ENCODE measurements at regions not wholly inside any gene's neighbourhood (a gene's known extent, or its start where the extent isn't known, plus 50 kb on each side); places are given as distances from the start of the nearest gene placed in this dataset.

GRCh38 chr5:86881493-86882090 is 263.9 kb downstream of the COX7C start:
- Histone ChIP-seq H3K27me3 (no peaks in the 10 kb centered on the region), H3K36me3 (no peaks in the 10 kb centered on the region), H3K4me3 (no peak overlapping the region), H3K27ac (no peak overlapping the region), H3K4me1 (no peaks in the 10 kb centered on the region), H3K9me3 (no peaks in the 10 kb centered on the region), H3K9ac (ENCODE audit: low read depth in 2 of 2, low read length in 2 of 2) (no peak overlapping the region)
- TF ChIP-seq, protein P1, sequence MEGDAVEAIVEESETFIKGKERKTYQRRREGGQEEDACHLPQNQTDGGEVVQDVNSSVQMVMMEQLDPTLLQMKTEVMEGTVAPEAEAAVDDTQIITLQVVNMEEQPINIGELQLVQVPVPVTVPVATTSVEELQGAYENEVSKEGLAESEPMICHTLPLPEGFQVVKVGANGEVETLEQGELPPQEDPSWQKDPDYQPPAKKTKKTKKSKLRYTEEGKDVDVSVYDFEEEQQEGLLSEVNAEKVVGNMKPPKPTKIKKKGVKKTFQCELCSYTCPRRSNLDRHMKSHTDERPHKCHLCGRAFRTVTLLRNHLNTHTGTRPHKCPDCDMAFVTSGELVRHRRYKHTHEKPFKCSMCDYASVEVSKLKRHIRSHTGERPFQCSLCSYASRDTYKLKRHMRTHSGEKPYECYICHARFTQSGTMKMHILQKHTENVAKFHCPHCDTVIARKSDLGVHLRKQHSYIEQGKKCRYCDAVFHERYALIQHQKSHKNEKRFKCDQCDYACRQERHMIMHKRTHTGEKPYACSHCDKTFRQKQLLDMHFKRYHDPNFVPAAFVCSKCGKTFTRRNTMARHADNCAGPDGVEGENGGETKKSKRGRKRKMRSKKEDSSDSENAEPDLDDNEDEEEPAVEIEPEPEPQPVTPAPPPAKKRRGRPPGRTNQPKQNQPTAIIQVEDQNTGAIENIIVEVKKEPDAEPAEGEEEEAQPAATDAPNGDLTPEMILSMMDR (IDR thresholded peaks at IDR 0.05), result no peak
- no peak for DNase-seq
- intact Hi-C loops (cut with DNase I), result loop anchor here (10.0 kb wide), 1 partner anchor 493 kb away; no protein-coding TSS in a partner anchor

DNA sequence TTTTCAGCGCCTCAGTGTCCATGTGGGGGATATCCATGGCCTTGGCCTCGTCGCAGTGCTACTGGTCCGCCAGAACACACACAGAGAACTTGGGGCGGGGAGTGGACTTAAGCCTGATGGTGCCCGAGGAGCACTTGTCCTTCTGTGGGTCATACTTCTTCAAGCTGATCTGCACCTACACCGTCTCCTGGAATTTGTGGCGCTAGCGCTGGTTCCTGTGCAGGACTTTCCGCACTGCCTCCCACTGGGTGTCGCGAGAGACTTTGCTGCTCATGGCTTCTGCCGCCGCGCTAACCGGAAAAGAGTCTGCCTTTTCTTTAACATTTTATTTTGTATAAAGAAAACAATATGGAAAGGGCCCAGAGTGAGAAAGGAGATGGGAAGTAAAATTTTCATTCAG is 266.9 kb downstream of the COX7C start:
- H3K4me3 ChIP-seq, result no peak overlapping the region
- no peak for DNase-seq
- TF ChIP-seq, protein P1 (IDR thresholded peaks at IDR 0.05), result no peak
- no peaks in the 10 kb centered on the region for H3K27me3 ChIP-seq
- H3K9ac ChIP-seq (ENCODE audit: low read depth in 2 of 2, low read length in 2 of 2), result no peak overlapping the region
- H3K4me1 ChIP-seq, result no peaks in the 10 kb centered on the region
- intact Hi-C loops (cut with DNase I), result loop anchor here (10.0 kb wide), 1 partner anchor 490 kb away; no protein-coding TSS in a partner anchor
- H3K27ac ChIP-seq, result no peak overlapping the region
- H3K9me3 ChIP-seq, result no peaks in the 10 kb centered on the region
- H3K36me3 ChIP-seq, result no peaks in the 10 kb centered on the region

GRCh38 chr5:86885011-86885410 is 267.3 kb downstream of the COX7C start:
- Histone ChIP-seq H3K9me3 (no peaks in the 10 kb centered on the region), H3K27ac (no peak overlapping the region), H3K27me3 (no peaks in the 10 kb centered on the region), H3K36me3 (no peaks in the 10 kb centered on the region), H3K9ac (ENCODE audit: low read depth in 2 of 2, low read length in 2 of 2) (no peak overlapping the region), H3K4me1 (no peaks in the 10 kb centered on the region), H3K4me3 (no peak overlapping the region)
- TF ChIP-seq, protein P1 (IDR thresholded peaks at IDR 0.05), result no peak
- no peak for DNase-seq
- intact Hi-C loops (cut with DNase I), result loop anchor here (10.0 kb wide), 1 partner anchor 490 kb away; no protein-coding TSS in a partner anchor

DNA sequence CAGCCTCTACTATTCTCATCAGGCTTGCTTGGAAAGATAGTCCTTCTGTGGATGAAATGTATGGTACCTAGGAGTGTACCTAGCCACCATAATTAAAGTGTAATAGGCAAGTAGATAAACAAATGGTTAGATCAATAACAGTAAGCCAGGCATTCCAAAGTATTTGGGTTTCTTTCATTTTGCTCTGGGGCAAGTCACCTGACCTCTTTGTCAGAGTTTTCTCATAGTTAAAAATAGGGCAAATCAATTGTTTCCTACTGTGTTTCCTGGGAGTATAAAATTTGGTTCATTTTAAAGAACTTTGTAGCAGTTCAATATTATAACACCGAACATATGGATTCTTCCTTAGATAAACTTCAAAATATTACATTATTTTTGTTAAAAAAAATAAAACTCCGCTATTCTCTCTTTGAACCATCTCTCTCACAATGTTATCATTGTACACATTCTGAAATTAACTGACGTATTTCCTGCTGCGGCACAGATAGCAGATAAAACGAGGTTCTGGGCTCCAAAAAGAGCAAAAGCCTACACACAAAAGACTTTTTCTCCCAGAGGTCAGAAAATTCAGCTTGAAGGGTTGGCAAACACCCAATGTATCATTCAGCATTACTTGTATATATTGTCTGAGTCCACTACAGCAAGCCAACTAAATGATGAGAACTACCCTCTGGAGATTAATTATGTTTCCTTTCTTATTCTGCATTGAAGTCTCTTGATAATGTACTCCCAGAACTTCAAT is 267.9 kb downstream of the COX7C start:
- no peaks in the 10 kb centered on the region for H3K27me3 ChIP-seq
- H3K27ac ChIP-seq, result no peak overlapping the region
- no peaks in the 10 kb centered on the region for H3K9me3 ChIP-seq
- no peak overlapping the region for H3K9ac ChIP-seq (ENCODE audit: low read depth in 2 of 2, low read length in 2 of 2)
- intact Hi-C loops (cut with DNase I), result loop anchor here (10.0 kb wide), 1 partner anchor 489 kb away; no protein-coding TSS in a partner anchor
- DNase-seq, result no peak
- no peak overlapping the region for H3K4me3 ChIP-seq
- no peaks in the 10 kb centered on the region for H3K36me3 ChIP-seq
- TF ChIP-seq, protein P1 (IDR thresholded peaks at IDR 0.05), result no peak
- no peaks in the 10 kb centered on the region for H3K4me1 ChIP-seq

- intact Hi-C loops (cut with DNase I), result no loop called here
- no peak overlapping the region for H3K9ac ChIP-seq (ENCODE audit: low read depth in 2 of 2, low read length in 2 of 2)
- H3K27ac ChIP-seq, result no peak overlapping the region
- DNase-seq, result no peak
- H3K4me3 ChIP-seq, result no peak overlapping the region
- H3K9me3 ChIP-seq, result no peaks in the 10 kb centered on the region
- no peaks in the 10 kb centered on the region for H3K27me3 ChIP-seq
- TF ChIP-seq, protein P1 (IDR thresholded peaks at IDR 0.05), result no peak
- no peaks in the 10 kb centered on the region for H3K36me3 ChIP-seq
- H3K4me1 ChIP-seq, result no peaks in the 10 kb centered on the region
Measured at GRCh38 chr5:86890375-86890774, 272.6 kb downstream of the COX7C start.
